Stimulated activated memory B cell treated with anti-CD40 and anti-IgM and Interleukin-4, amounts not matched to agents 10 μg/mL and 1 μg/mL and 100 μg/mL, for 72 hours (primary cell): ENCODE measurements at regions not wholly inside any gene's neighbourhood (a gene's known extent, or its start where the extent isn't known, plus 50 kb on each side); places are given as distances from the start of the nearest gene placed in this dataset.
"Not testable (repeated sequence)": the region's sequence is repeated elsewhere in the genome, so short reads cannot be mapped to it uniquely, and the experiment has no call there.

Experiments used
- ATAC-seq: fragments of 150-1000 bp; cut with Tn5 transposase; 2 replicates; pipeline ENCODE4 v1.10.0; 2021
- H3K27ac Mint-ChIP-seq: one replicate; pipeline ENCODE4 v1.8.0; 2022; ENCODE audit warnings: mild to moderate bottlenecking, mixed read lengths
- H3K27me3 Mint-ChIP-seq: one replicate; pipeline ENCODE4 v1.8.0; 2022; ENCODE audit warnings: mixed read lengths
- H3K36me3 Mint-ChIP-seq: one replicate; pipeline ENCODE4 v1.8.0; 2022; ENCODE audit warnings: mixed read lengths
- H3K4me1 Mint-ChIP-seq: one replicate; pipeline ENCODE4 v1.8.0; 2022; ENCODE audit warnings: mixed read lengths
- H3K4me3 Mint-ChIP-seq: one replicate; pipeline ENCODE4 v1.8.0; 2022; ENCODE audit warnings: mild to moderate bottlenecking, moderate library complexity, mixed read lengths
- H3K9me3 Mint-ChIP-seq: one replicate; pipeline ENCODE4 v1.8.0; 2022; ENCODE audit warnings: mixed read lengths

GRCh38 chr5:159581502-159582249, 251.4 kb upstream of the IL12B start:
- H3K36me3 Mint-ChIP-seq: peaks cover 10% of the 10 kb centered on the region
- no peak overlapping the region for H3K4me3 Mint-ChIP-seq

GRCh38 chr5:159582756-159583541, 252.7 kb upstream of the IL12B start:
- peaks cover 4% of the 10 kb centered on the region for H3K9me3 Mint-ChIP-seq

More at GRCh38 chr5:159581502-159582249, 251.4 kb upstream of the IL12B start:
- Mint-ChIP-seq H3K4me1 (no peaks in the 10 kb centered on the region), H3K9me3 (peaks cover 4% of the 10 kb centered on the region), H3K27ac (no peak overlapping the region), H3K27me3 (no peaks in the 10 kb centered on the region)
- ATAC-seq: no peak

GRCh38 chr5:159586921-159587320, 256.6 kb upstream of the IL12B start:
- H3K36me3 Mint-ChIP-seq: peaks cover 6% of the 10 kb centered on the region
- no peak for ATAC-seq
- no peaks in the 10 kb centered on the region for H3K27me3 Mint-ChIP-seq
- no peaks in the 10 kb centered on the region for H3K4me1 Mint-ChIP-seq
- peaks cover 4% of the 10 kb centered on the region for H3K9me3 Mint-ChIP-seq
- H3K4me3 Mint-ChIP-seq: no peak overlapping the region
- no peak overlapping the region for H3K27ac Mint-ChIP-seq

More at GRCh38 chr5:159582756-159583541, 252.7 kb upstream of the IL12B start:
- no peak for ATAC-seq
- H3K4me1 Mint-ChIP-seq: no peaks in the 10 kb centered on the region
- no peaks in the 10 kb centered on the region for H3K27me3 Mint-ChIP-seq
- H3K4me3 Mint-ChIP-seq: no peak overlapping the region
- no peak overlapping the region for H3K27ac Mint-ChIP-seq
- H3K36me3 Mint-ChIP-seq: peaks cover 6% of the 10 kb centered on the region

GRCh38 chr5:159588941-159589340, 258.7 kb upstream of the IL12B start:
- H3K27me3 Mint-ChIP-seq: no peaks in the 10 kb centered on the region
- no peak for ATAC-seq

GRCh38 chr5:159593518-159594073, 263.3 kb upstream of the IL12B start:
- no peak overlapping the region for H3K4me3 Mint-ChIP-seq
- H3K9me3 Mint-ChIP-seq: peaks cover 12% of the 10 kb centered on the region
- no peaks in the 10 kb centered on the region for H3K27me3 Mint-ChIP-seq
- H3K27ac Mint-ChIP-seq: no peak overlapping the region
- H3K4me1 Mint-ChIP-seq: no peaks in the 10 kb centered on the region
- peaks cover 11% of the 10 kb centered on the region for H3K36me3 Mint-ChIP-seq
- peak; percentile 64 for ATAC-seq

More at GRCh38 chr5:159588941-159589340, 258.7 kb upstream of the IL12B start:
- Mint-ChIP-seq H3K36me3 (no peaks in the 10 kb centered on the region), H3K9me3 (no peaks in the 10 kb centered on the region), H3K4me3 (no peak overlapping the region), H3K4me1 (no peaks in the 10 kb centered on the region), H3K27ac (no peak overlapping the region)

GRCh38 chr5:159595561-159595960, 265.3 kb upstream of the IL12B start:
- ATAC-seq, H3K4me1 Mint-ChIP-seq, H3K27ac Mint-ChIP-seq, H3K27me3 Mint-ChIP-seq, H3K4me3 Mint-ChIP-seq: not testable (repeated sequence)
- peaks cover 11% of the 10 kb centered on the region for H3K36me3 Mint-ChIP-seq
- H3K9me3 Mint-ChIP-seq: peaks cover 14% of the 10 kb centered on the region

GRCh38 chr5:159601216-159601615, 270.9 kb upstream of the IL12B start:
- no peak for ATAC-seq

GRCh38 chr5:159602434-159602833, 272.1 kb upstream of the IL12B start:
- Mint-ChIP-seq H3K27ac (no peak overlapping the region), H3K27me3 (no peaks in the 10 kb centered on the region), H3K9me3 (peaks cover 14% of the 10 kb centered on the region), H3K4me3 (no peak overlapping the region), H3K36me3 (peaks cover 7% of the 10 kb centered on the region), H3K4me1 (peaks cover 7% of the 10 kb centered on the region)
- ATAC-seq: no peak

More at GRCh38 chr5:159601216-159601615, 270.9 kb upstream of the IL12B start:
- Mint-ChIP-seq H3K4me3 (no peak overlapping the region), H3K36me3 (peaks cover 12% of the 10 kb centered on the region), H3K27me3 (no peaks in the 10 kb centered on the region), H3K27ac (no peak overlapping the region), H3K9me3 (peaks cover 17% of the 10 kb centered on the region), H3K4me1 (peaks cover 7% of the 10 kb centered on the region)

GRCh38 chr5:159605585-159605984, 275.3 kb upstream of the IL12B start:
- Mint-ChIP-seq H3K9me3 (peaks cover 15% of the 10 kb centered on the region), H3K36me3 (peaks cover 7% of the 10 kb centered on the region), H3K27me3 (no peaks in the 10 kb centered on the region)

GRCh38 chr5:159609359-159609758, 279.1 kb upstream of the IL12B start:
- H3K27me3 Mint-ChIP-seq: no peaks in the 10 kb centered on the region
- no peak overlapping the region for H3K27ac Mint-ChIP-seq
- ATAC-seq: no peak
- no peaks in the 10 kb centered on the region for H3K4me1 Mint-ChIP-seq
- no peaks in the 10 kb centered on the region for H3K36me3 Mint-ChIP-seq
- peaks cover 3% of the 10 kb centered on the region for H3K9me3 Mint-ChIP-seq
- no peak overlapping the region for H3K4me3 Mint-ChIP-seq

More at GRCh38 chr5:159605585-159605984, 275.3 kb upstream of the IL12B start:
- H3K4me1 Mint-ChIP-seq: peaks cover 7% of the 10 kb centered on the region
- ATAC-seq: no peak
- no peak overlapping the region for H3K4me3 Mint-ChIP-seq
- no peak overlapping the region for H3K27ac Mint-ChIP-seq

GRCh38 chr5:159610966-159611579, 280.8 kb upstream of the IL12B start:
- no peak overlapping the region for H3K27ac Mint-ChIP-seq
- H3K27me3 Mint-ChIP-seq: no peaks in the 10 kb centered on the region
- no peaks in the 10 kb centered on the region for H3K4me1 Mint-ChIP-seq
- peaks cover 3% of the 10 kb centered on the region for H3K9me3 Mint-ChIP-seq
- no peak for ATAC-seq
- H3K36me3 Mint-ChIP-seq: no peaks in the 10 kb centered on the region
- H3K4me3 Mint-ChIP-seq: no peak overlapping the region

GRCh38 chr5:159616952-159617351, 286.7 kb upstream of the IL12B start:
- ATAC-seq: no peak
- Mint-ChIP-seq H3K4me3 (no peak overlapping the region), H3K36me3 (peaks cover 3% of the 10 kb centered on the region), H3K27me3 (no peaks in the 10 kb centered on the region), H3K4me1 (no peaks in the 10 kb centered on the region), H3K27ac (no peak overlapping the region), H3K9me3 (peaks cover 3% of the 10 kb centered on the region)

- no peak overlapping the region for H3K4me3 Mint-ChIP-seq
- H3K27ac Mint-ChIP-seq: no peak overlapping the region
- H3K27me3 Mint-ChIP-seq: no peaks in the 10 kb centered on the region
- H3K9me3 Mint-ChIP-seq: peaks cover 18% of the 10 kb centered on the region
- peaks cover 11% of the 10 kb centered on the region for H3K36me3 Mint-ChIP-seq
- ATAC-seq: no peak
- no peaks in the 10 kb centered on the region for H3K4me1 Mint-ChIP-seq
Observed at GRCh38 chr5:159619826-159620225, 289.5 kb upstream of the IL12B start.

- Mint-ChIP-seq H3K4me3 (no peak overlapping the region), H3K9me3 (peaks cover 23% of the 10 kb centered on the region), H3K27ac (no peak overlapping the region), H3K27me3 (no peaks in the 10 kb centered on the region), H3K36me3 (peaks cover 11% of the 10 kb centered on the region), H3K4me1 (no peaks in the 10 kb centered on the region)
- ATAC-seq: no peak
Observed at GRCh38 chr5:159620853-159621540, 290.7 kb upstream of the IL12B start.

GRCh38 chr5:159628703-159629102, 287.6 kb upstream of the ADRA1B start:
- peaks cover 11% of the 10 kb centered on the region for H3K9me3 Mint-ChIP-seq
- H3K27ac Mint-ChIP-seq: no peak overlapping the region
- no peak overlapping the region for H3K4me3 Mint-ChIP-seq
- H3K27me3 Mint-ChIP-seq: no peaks in the 10 kb centered on the region
- H3K36me3 Mint-ChIP-seq: no peaks in the 10 kb centered on the region
- ATAC-seq: no peak
- H3K4me1 Mint-ChIP-seq: no peaks in the 10 kb centered on the region
